SK-MEL-5 (cell line): ENCODE measurements at regions not wholly inside any gene's neighbourhood (a gene's known extent, or its start where the extent isn't known, plus 50 kb on each side); places are given as distances from the start of the nearest gene placed in this dataset.
"Not testable (repeated sequence)": the region's sequence is repeated elsewhere in the genome, so short reads cannot be mapped to it uniquely, and the experiment has no call there.

ENCODE experiments used
- DNase-seq: peaks from one replicate; pipeline ENCODE4 v3.0.0-alpha.2; 2016; ENCODE audit warnings: low read depth, low spot score
- in situ Hi-C: cut with HindIII; loops from 2 replicates; pipeline ENCODE4 v1.10.0; 2016; ENCODE audit warnings: low sequenced_read_pairs, high pct_unique_total_duplicates, low pct_unique_long_range_greater_than_20kb

DNA sequence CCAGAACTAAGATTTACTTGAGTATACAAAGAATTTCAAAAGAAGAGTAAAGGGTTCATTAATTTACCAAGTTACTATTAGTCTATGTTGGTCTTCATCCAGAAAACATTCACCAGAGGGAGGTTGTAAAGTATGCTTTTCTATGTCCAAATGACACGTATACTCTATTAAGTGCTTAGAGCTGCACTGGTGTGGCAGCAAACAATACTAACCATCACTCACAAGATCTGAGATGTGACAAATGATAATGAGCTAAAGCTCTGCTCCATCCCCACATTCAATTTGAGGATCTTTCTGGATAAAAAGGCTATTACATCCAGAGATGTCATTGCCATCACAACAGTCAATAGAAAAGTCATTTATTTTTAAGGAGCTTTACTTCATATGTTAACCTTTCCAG, 926.5 kb upstream of the KLHL29 start:
- in situ Hi-C loops = no loop called here
- no peak for DNase-seq

- DNase-seq, in situ Hi-C loops: not testable (repeated sequence)
Observed at GRCh38 chr2:22475103-22475502, 909.9 kb upstream of the KLHL29 start.

GRCh38 chr2:22478329-22478728, 906.6 kb upstream of the KLHL29 start:
- no peak for DNase-seq
- in situ Hi-C loops = no loop called here

DNA sequence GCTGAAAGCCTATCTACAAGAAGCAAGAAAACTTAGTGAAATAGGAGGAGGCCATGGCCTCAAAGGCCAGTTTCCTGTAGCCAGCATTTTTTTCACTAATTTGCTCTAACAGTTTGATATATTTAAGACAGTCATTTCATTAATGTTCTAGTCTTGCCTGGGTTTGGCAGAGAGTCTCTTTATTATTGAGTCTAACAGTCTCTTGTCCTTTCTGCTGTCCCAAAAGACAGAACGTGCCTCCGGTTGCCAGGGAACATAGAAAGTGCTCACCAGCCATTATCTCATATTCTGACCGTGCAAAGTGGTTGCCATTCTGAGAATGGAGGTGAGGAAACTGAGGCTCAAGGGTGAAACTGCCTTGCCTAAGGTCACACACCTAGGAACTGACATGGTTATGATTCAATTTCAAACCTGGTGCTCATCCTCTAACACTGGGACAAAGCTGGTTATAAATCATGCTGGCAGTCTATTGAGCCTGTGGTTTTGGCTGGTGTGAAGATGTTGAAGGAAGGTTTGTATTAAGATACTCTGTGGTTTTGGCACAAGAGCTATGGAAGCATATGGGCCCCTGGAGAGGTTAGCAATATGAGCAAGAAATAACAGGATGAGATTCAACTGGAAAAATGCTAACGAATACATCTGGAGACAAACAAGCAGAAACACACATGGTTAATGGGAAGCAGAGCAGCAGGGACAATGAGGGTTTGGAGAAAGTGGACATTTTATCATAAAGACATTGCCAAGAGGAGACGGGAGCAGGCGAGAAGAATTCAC, 903.3 kb upstream of the KLHL29 start:
- DNase-seq = no peak
- in situ Hi-C loops = no loop called here

DNA sequence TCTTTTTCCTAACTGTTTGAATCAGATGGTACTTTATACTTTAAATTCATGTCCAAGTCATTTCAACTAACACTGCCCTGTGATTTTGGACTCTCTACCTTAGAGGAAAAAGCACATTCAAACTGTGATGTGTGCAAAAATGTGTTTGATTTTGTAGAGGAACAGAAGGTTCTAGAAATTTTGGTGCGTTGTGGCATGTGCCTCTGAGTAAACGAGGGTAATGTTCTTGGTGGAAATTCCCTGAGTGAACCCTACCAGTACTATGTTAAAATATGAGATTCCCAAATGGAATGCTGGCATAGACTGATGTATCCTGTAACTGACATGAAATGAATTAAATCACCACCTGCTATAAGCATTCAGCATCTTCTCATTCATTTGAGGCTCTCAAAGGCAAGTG, 901.9 kb upstream of the KLHL29 start:
- no peak for DNase-seq
- in situ Hi-C loops = no loop called here

GRCh38 chr2:22485486-22485885, 899.5 kb upstream of the KLHL29 start:
- in situ Hi-C loops = no loop called here

DNA sequence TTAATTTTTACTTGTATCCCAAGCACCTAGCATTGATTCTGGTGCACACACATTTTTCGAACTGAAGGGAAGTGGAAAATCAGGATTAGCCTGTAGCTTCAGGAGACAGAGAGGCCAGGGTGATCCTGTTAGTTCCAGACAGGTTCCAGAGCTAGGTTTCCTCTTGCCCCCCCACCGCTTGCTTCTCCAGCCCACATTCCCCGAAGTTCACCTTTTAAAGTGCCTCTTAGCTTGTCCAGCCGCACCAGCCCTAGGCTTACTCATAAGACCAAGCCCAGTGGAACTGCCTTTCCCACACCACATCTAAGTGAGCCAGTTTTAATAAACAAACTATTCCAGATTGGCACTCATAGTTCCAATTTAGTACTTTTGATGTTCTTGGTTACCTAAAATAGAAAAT, 898.6 kb upstream of the KLHL29 start:
- DNase-seq = no peak
- in situ Hi-C loops = no loop called here

More at GRCh38 chr2:22485486-22485885, 899.5 kb upstream of the KLHL29 start:
- no peak for DNase-seq

DNA sequence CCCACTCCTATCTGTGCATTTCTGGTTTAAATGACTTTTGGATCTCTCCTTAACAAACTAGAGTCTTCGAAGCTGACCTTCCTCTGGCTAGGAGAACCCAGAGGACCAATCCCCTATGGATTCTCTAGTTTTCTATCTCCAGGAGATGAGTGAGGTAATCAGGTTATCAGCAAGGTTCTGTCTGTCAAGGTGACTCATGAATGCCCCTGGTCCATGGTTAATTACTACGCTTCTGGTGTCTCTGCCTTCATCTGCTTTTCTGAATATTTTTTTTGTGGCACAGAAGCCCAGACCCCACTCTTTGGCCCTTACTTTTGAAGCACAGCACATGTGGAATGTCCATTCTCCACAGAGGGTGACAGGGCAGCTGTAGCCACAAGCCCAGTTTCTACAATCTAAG, 897.9 kb upstream of the KLHL29 start:
- DNase-seq = no peak
- in situ Hi-C loops = no loop called here

- no peak for DNase-seq
- in situ Hi-C loops = no loop called here
Observed at GRCh38 chr2:22487541-22487940, 897.4 kb upstream of the KLHL29 start.

- DNase-seq = no peak
- in situ Hi-C loops = no loop called here
Observed at GRCh38 chr2:22491442-22491841, 893.5 kb upstream of the KLHL29 start.

- DNase-seq = no peak
- in situ Hi-C loops = no loop called here
Observed at GRCh38 chr2:22494156-22494555, 890.8 kb upstream of the KLHL29 start.

DNA sequence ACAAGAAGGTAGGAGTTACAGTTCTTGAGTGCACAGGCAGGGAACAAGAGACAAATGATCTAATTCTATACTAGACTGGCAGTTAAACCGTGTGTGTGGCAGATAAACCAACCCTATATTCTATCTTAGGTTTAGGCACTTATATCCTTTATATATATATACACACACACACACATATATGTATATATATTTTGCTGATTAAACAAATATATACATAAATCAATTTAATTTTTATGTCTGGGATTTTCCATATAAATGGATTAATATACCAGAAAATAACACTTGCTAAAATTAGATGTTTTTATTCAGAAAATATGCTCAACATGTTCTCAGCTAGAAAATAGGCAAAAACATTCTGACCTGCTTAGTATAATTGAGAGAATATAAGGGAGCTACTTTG, 887.9 kb upstream of the KLHL29 start:
- in situ Hi-C loops = no loop called here
- no peak for DNase-seq

GRCh38 chr2:22497789-22498188, 887.2 kb upstream of the KLHL29 start:
- no peak for DNase-seq

GRCh38 chr2:22499082-22499839, 885.7 kb upstream of the KLHL29 start:
- in situ Hi-C loops = no loop called here
- DNase-seq = no peak

More at GRCh38 chr2:22497789-22498188, 887.2 kb upstream of the KLHL29 start:
- in situ Hi-C loops = no loop called here

- no peak for DNase-seq
- in situ Hi-C loops = no loop called here
Observed at GRCh38 chr2:22500555-22500935, 884.4 kb upstream of the KLHL29 start.

DNA sequence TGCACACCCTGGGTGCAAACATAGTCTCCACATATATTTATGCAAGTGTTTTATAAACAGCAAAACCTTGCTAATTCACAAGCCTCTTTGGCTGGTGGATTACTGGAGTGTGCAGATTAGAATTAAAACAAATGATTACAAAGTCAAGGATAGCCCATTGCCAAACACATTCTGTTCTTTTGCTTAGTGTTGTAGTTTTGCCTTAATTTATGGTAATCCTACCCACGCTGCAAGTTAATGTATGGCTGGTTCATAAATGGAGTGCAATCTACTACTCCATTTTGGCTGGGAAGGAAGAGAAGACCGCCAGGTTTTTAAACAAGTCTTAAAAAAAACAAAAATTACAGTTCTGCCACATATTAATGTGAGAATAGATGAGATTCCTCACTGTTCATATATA, 883.1 kb upstream of the KLHL29 start:
- DNase-seq = no peak
- in situ Hi-C loops = no loop called here

DNA sequence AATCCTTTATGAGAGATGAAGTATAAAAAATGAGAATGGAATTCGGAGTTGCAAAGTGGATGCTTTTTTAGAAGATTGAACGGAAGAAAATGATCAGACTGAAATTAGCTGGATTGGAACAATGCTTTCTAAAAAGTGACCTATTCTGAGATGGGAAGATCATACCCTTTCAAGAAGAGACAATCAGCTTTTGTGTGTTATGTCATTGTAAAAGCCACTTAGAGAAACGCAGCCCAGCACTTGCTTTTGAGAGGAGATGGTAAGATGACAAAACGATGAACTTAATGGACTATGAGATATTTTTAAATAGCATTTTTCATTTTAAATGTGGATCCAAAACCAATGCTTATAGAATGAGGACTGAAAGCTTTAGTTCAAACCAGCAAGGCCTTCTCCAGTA, 871.4 kb upstream of the KLHL29 start:
- in situ Hi-C loops = no loop called here
- no peak for DNase-seq

GRCh38 chr2:22517141-22517540, 867.8 kb upstream of the KLHL29 start:
- no peak for DNase-seq
- in situ Hi-C loops = no loop called here

- in situ Hi-C loops = no loop called here
- no peak for DNase-seq
Observed at GRCh38 chr2:22518641-22519040, 866.3 kb upstream of the KLHL29 start.
